Activated CD4-positive, alpha-beta T cell treated with anti-CD3 and anti-CD28 coated beads for 24 hours (primary cell): ENCODE measurements at regions not wholly inside any gene's neighbourhood (a gene's known extent, or its start where the extent isn't known, plus 50 kb on each side); places are given as distances from the start of the nearest gene placed in this dataset.
"Not testable (repeated sequence)": the region's sequence is repeated elsewhere in the genome, so short reads cannot be mapped to it uniquely, and the experiment has no call there.

ENCODE experiments used
- DNase-seq, 2 donors: peaks; one replicate each; pipeline ENCODE4 v3.0.0-alpha.2; 2020; ENCODE audit warnings: low read depth in 2 of 2

GRCh38 chr3:125697979-125698640 lies 102.8 kb upstream of the OSBPL11 start:
- peak; percentile 3 to 36 for DNase-seq

GRCh38 chr3:125715651-125716050 lies 120.4 kb upstream of the OSBPL11 start:
- DNase-seq = no peak

GRCh38 chr3:125732151-125732550 lies 136.9 kb upstream of the OSBPL11 start:
- DNase-seq = not testable (repeated sequence)

GRCh38 chr3:125741991-125742718 lies 146.9 kb upstream of the OSBPL11 start:
- not testable (repeated sequence) for DNase-seq

GRCh38 chr3:125742845-125743244 lies 147.5 kb upstream of the OSBPL11 start:
- DNase-seq = peak in 1 of 2 donors; percentile 13

- DNase-seq = not testable (repeated sequence)
Observed at GRCh38 chr3:125757050-125757449, 161.8 kb upstream of the OSBPL11 start.

GRCh38 chr3:125758641-125759130 lies 163.4 kb upstream of the OSBPL11 start:
- not testable (repeated sequence) for DNase-seq

GRCh38 chr3:125762601-125763000 lies 167.3 kb upstream of the OSBPL11 start:
- DNase-seq = not testable (repeated sequence)

- peak; percentile 45 to 47 for DNase-seq
Observed at GRCh38 chr3:125766285-125766826, 171.1 kb upstream of the OSBPL11 start.

- DNase-seq = not testable (repeated sequence)
Observed at GRCh38 chr3:125766931-125767330, 171.6 kb upstream of the OSBPL11 start.

GRCh38 chr3:125767641-125768040 lies 172.3 kb upstream of the OSBPL11 start:
- DNase-seq = no peak

- DNase-seq = not testable (repeated sequence)
Observed at GRCh38 chr3:125768821-125769220, 173.5 kb upstream of the OSBPL11 start.

- DNase-seq = not testable (repeated sequence)
Observed at GRCh38 chr3:125771506-125771905, 176.2 kb upstream of the OSBPL11 start.

GRCh38 chr3:125774433-125775034 lies 179.2 kb upstream of the OSBPL11 start:
- DNase-seq = not testable (repeated sequence)

- DNase-seq = not testable (repeated sequence)
Observed at GRCh38 chr3:125775106-125775505, 179.8 kb upstream of the OSBPL11 start.

GRCh38 chr3:125775606-125776294 lies 180.5 kb upstream of the OSBPL11 start:
- not testable (repeated sequence) for DNase-seq

- DNase-seq = not testable (repeated sequence)
Observed at GRCh38 chr3:125779276-125779675, 184.0 kb upstream of the OSBPL11 start.

- not testable (repeated sequence) for DNase-seq
Observed at GRCh38 chr3:125779918-125780317, 184.6 kb upstream of the OSBPL11 start.

GRCh38 chr3:125781678-125782077 lies 186.4 kb upstream of the OSBPL11 start:
- DNase-seq = not testable (repeated sequence)

GRCh38 chr3:125790312-125790711 lies 178.7 kb upstream of the ROPN1B start:
- DNase-seq = not testable (repeated sequence)

GRCh38 chr3:125791021-125791420 lies 178.0 kb upstream of the ROPN1B start:
- not testable (repeated sequence) for DNase-seq
